IMR-90 (cell line): ENCODE measurements at regions not wholly inside any gene's neighbourhood (a gene's known extent, or its start where the extent isn't known, plus 50 kb on each side); places are given as distances from the start of the nearest gene placed in this dataset.

ENCODE experiments used
- ATAC-seq: fragments of 200-7000 bp; cut with Tn5 transposase; 2 replicates; pipeline ENCODE4 v1.9.1; 2020; ENCODE audit warnings: low read depth, mild to moderate bottlenecking, moderate library complexity
- BruUV-seq: library from RNA; stranded (reverse); fragments of 400-500 nt; replicated peaks from 2 replicates; lab custom pipeline; 2021; lab: Mats Ljungman, UMichigan
- CTCF ChIA-PET: fragments of 300-600 bp; formaldehyde crosslinking; extraction: SDS; loops from one replicate; lab custom pipeline; 2021; ENCODE audit warnings: antibody characterized with exemption; lab: Yijun Ruan, JAX
- POLR2A ChIA-PET: fragments of 300-600 bp; sonication (Branson Sonifier 250); formaldehyde crosslinking; loops from one replicate; lab custom pipeline; 2022; ENCODE audit warnings: antibody characterized with exemption; ENCODE audit not compliant: unreplicated experiment; lab: Charles Lee
- DNase-seq: peaks from one replicate; pipeline ENCODE4 v3.0.0; 2013
- H2AFZ ChIP-seq: replicated peaks from 2 replicates; pipeline ENCODE3; 2013; ENCODE audit warnings: low read length, mild to moderate bottlenecking; ENCODE audit not compliant: poor library complexity
- H2AK5ac ChIP-seq: 2 replicates; pipeline ENCODE4 v1.6.1; 2013; ENCODE audit warnings: low read depth, low read length, inconsistent platforms
- H2AK9ac ChIP-seq: replicated peaks from 2 replicates; pipeline ENCODE3; 2013; ENCODE audit warnings: mild to moderate bottlenecking, low read depth, low read length, moderate library complexity; ENCODE audit not compliant: poor library complexity
- H2BK120ac ChIP-seq: 2 replicates; pipeline ENCODE4 v1.6.1; 2013; ENCODE audit warnings: low read depth, low read length, inconsistent platforms
- H2BK15ac ChIP-seq: 3 replicates; pipeline ENCODE4 v1.6.1; 2013; ENCODE audit warnings: low read depth, low read length, inconsistent platforms
- H2BK20ac ChIP-seq: 2 replicates; pipeline ENCODE4 v1.6.1; 2013; ENCODE audit warnings: low read depth, mild to moderate bottlenecking, inconsistent platforms, low read length, moderate library complexity
- H2BK5ac ChIP-seq: 2 replicates; pipeline ENCODE4 v1.6.1; 2013; ENCODE audit warnings: mild to moderate bottlenecking, low read depth, low read length, inconsistent platforms; ENCODE audit not compliant: poor library complexity, severe bottlenecking
- H3K14ac ChIP-seq: replicated peaks from 2 replicates; pipeline ENCODE4 v1.6.1; 2013; ENCODE audit warnings: low read depth, low read length, inconsistent platforms
- H3K18ac ChIP-seq: 2 replicates; pipeline ENCODE4 v1.6.1; 2013; ENCODE audit warnings: low read depth, low read length, control low read depth
- H3K23ac ChIP-seq: 2 replicates; pipeline ENCODE4 v1.6.1; 2013; ENCODE audit warnings: low read depth, low read length, inconsistent platforms
- H3K27ac ChIP-seq: 2 replicates; pipeline ENCODE4 v1.5.1; 2013; ENCODE audit warnings: mild to moderate bottlenecking, control low read depth, low read length; ENCODE audit not compliant: insufficient read depth
- H3K27me3 ChIP-seq: 2 replicates; pipeline ENCODE4 v1.6.1; 2013; ENCODE audit warnings: low read length; ENCODE audit not compliant: control insufficient read depth, insufficient read depth
- H3K36me3 ChIP-seq: 2 replicates; pipeline ENCODE4 v1.6.1; 2013; ENCODE audit warnings: low read length, mixed read lengths; ENCODE audit not compliant: control insufficient read depth, insufficient read depth
- H3K4ac ChIP-seq: 2 replicates; pipeline ENCODE4 v1.6.1; 2013; ENCODE audit warnings: low read depth, low read length, inconsistent platforms
- H3K4me1 ChIP-seq: 2 replicates; pipeline ENCODE4 v1.6.1; 2013; ENCODE audit warnings: low read length, mixed read lengths; ENCODE audit not compliant: control insufficient read depth, insufficient read depth
- H3K4me2 ChIP-seq: 2 replicates; pipeline ENCODE4 v1.6.1; 2013; ENCODE audit warnings: low read depth, mild to moderate bottlenecking, control low read depth, low read length, moderate library complexity
- H3K4me3 ChIP-seq: 2 replicates; pipeline ENCODE4 v1.5.1; 2013; ENCODE audit warnings: low read depth, mild to moderate bottlenecking, control low read depth, low read length, moderate library complexity; ENCODE audit not compliant: insufficient read depth
- H3K56ac ChIP-seq: 2 replicates; pipeline ENCODE4 v1.6.1; 2013; ENCODE audit warnings: low read length, inconsistent platforms; ENCODE audit not compliant: insufficient read depth; ENCODE audit errors: extremely low read depth
- H3K79me1 ChIP-seq, 2 experiments: 2 replicates each; pipeline ENCODE4 v1.6.1; 2013; ENCODE audit warnings: low read length in 2 of 2, inconsistent platforms in 1 of 2, low read depth in 1 of 2
- H3K9ac ChIP-seq: 2 replicates; pipeline ENCODE4 v1.6.1; 2013; ENCODE audit warnings: low read depth, low read length, control low read depth
- H3K9me1 ChIP-seq: 2 replicates; pipeline ENCODE4 v1.6.1; 2013; ENCODE audit warnings: low read length, inconsistent platforms; ENCODE audit not compliant: insufficient read depth
- H3K9me3 ChIP-seq: 2 replicates; pipeline ENCODE4 v1.6.1; 2013; ENCODE audit warnings: low read length; ENCODE audit not compliant: control insufficient read depth, insufficient read depth
- H4K20me1 ChIP-seq: 2 replicates; pipeline ENCODE4 v1.6.1; 2013; ENCODE audit warnings: low read length, inconsistent platforms; ENCODE audit not compliant: insufficient read depth
- H4K5ac ChIP-seq: 2 replicates; pipeline ENCODE4 v1.6.1; 2013; ENCODE audit warnings: mild to moderate bottlenecking, low read depth, low read length, control low read depth
- H4K8ac ChIP-seq, 2 experiments: 2 replicates each; pipeline ENCODE4 v1.6.1; 2013; ENCODE audit warnings: low read depth in 2 of 2, low read length in 2 of 2, control low read depth in 1 of 2, inconsistent platforms in 1 of 2
- H4K91ac ChIP-seq: 2 replicates; pipeline ENCODE4 v1.6.1; 2013; ENCODE audit warnings: low read depth, low read length, inconsistent platforms; ENCODE audit not compliant: insufficient read depth
- BHLHE40 ChIP-seq: fragments of 150-350 bp; IDR thresholded peaks from 2 replicates; pipeline ENCODE4 v1.6.1; 2016; ENCODE audit warnings: mild to moderate bottlenecking, low read depth, low read length
- CEBPB ChIP-seq: IDR thresholded peaks from 2 replicates; pipeline ENCODE4 v1.6.1; 2012; ENCODE audit warnings: low read depth, low read length, improper control_type of control experiment
- CHD1 ChIP-seq: IDR thresholded peaks from 2 replicates; pipeline ENCODE4 v1.6.1; 2012; ENCODE audit warnings: low read depth, low read length, improper control_type of control experiment
- CTCF ChIP-seq: conservative IDR thresholded peaks from 2 replicates; pipeline ENCODE4 v1.5.1; 2012; ENCODE audit warnings: mild to moderate bottlenecking, low read depth, low read length, improper control_type of control experiment
- FOS ChIP-seq: fragments of 150-350 bp; IDR thresholded peaks from 2 replicates; pipeline ENCODE4 v1.6.1; 2016; ENCODE audit warnings: low read depth, low read length
- MAFK ChIP-seq: IDR thresholded peaks from 2 replicates; pipeline ENCODE4 v1.6.1; 2012; ENCODE audit warnings: low read depth, low read length, improper control_type of control experiment
- MAZ ChIP-seq: IDR thresholded peaks from 2 replicates; pipeline ENCODE4 v1.6.1; 2012; ENCODE audit warnings: low read depth, mild to moderate bottlenecking, low read length, improper control_type of control experiment, moderate library complexity, borderline replicate concordance
- MXI1 ChIP-seq: IDR thresholded peaks from 2 replicates; pipeline ENCODE4 v1.6.1; 2012; ENCODE audit warnings: low read depth, mild to moderate bottlenecking, low read length, moderate library complexity, borderline replicate concordance
- NFE2L2 ChIP-seq: fragments of 150-350 bp; IDR thresholded peaks from 2 replicates; pipeline ENCODE4 v1.6.1; 2016; ENCODE audit warnings: low read depth, mild to moderate bottlenecking, low read length
- POLR2A ChIP-seq: IDR thresholded peaks from 2 replicates; pipeline ENCODE4 v1.6.1; 2012; ENCODE audit warnings: mild to moderate bottlenecking, low read depth, low read length
- RAD21 ChIP-seq: IDR thresholded peaks from 2 replicates; pipeline ENCODE4 v1.6.1; 2012; ENCODE audit warnings: low read length, improper control_type of control experiment
- RCOR1 ChIP-seq: IDR thresholded peaks from 2 replicates; pipeline ENCODE4 v1.6.1; 2012; ENCODE audit warnings: mild to moderate bottlenecking, low read length, improper control_type of control experiment; ENCODE audit not compliant: insufficient replicate concordance
- RFX5 ChIP-seq: IDR thresholded peaks from 2 replicates; pipeline ENCODE4 v1.8.0; 2012; ENCODE audit warnings: low read depth, mild to moderate bottlenecking, low read length, moderate library complexity
- SMC3 ChIP-seq: fragments of 150-350 bp; IDR thresholded peaks from 2 replicates; pipeline ENCODE4 v1.6.1; 2016; ENCODE audit warnings: low read depth, mild to moderate bottlenecking, antibody characterized with exemption, low read length, moderate library complexity
- USF2 ChIP-seq: fragments of 150-350 bp; IDR thresholded peaks from 2 replicates; pipeline ENCODE4 v1.6.1; 2017; ENCODE audit warnings: mild to moderate bottlenecking, antibody characterized with exemption, low read length, low read depth
- WGBS, 2 experiments: methylation state at CpG; one replicate each; pipeline versions ENCODE4 v1.1.5 to v1.1.7; 2013; ENCODE audit warnings: missing lambda C conversion rate in 2 of 2; ENCODE audit not compliant: insufficient read length in 1 of 2; ENCODE audit errors: extremely low coverage in 2 of 2; 5-methylcytosine and 5-hydroxymethylcytosine counted together
- dilution Hi-C: fragments of 300-500 bp; cut with HindIII; formaldehyde crosslinking; loops from one replicate; pipeline ENCODE4 v1.14.3; 2018; ENCODE audit warnings: low sequenced_read_pairs; ENCODE audit not compliant: unreplicated experiment
- in situ Hi-C: fragments of 300-500 bp; cut with MboI; formaldehyde crosslinking; loops from 3 replicates; pipeline ENCODE4 v1.14.3; 2019; ENCODE audit warnings: low sequenced_read_pairs, inconsistent platforms, mixed read lengths
- intact Hi-C: fragments of 100-400 bp; cut with micrococcal nuclease; formaldehyde crosslinking; loops from 2 replicates; pipeline ENCODE4 v1.10.0; 2022

GRCh38 chr2:83162421-83162820 is 1296.7 kb downstream of the SUCLG1 start:
- no peak overlapping the region for H3K4me3 ChIP-seq
- H2AK9ac ChIP-seq, result no peak overlapping the region
- CTCF ChIA-PET, result no interaction called here
- H3K9me3 ChIP-seq, result no peaks in the 10 kb centered on the region
- no peaks in the 10 kb centered on the region for H3K9me1 ChIP-seq
- ATAC-seq (no peak), DNase-seq (no peak)
- H3K4me1 ChIP-seq, result no peaks in the 10 kb centered on the region
- no peak overlapping the region for H3K23ac ChIP-seq
- no peak overlapping the region for H2AK5ac ChIP-seq
- no peak overlapping the region for H2AFZ ChIP-seq
- H3K27ac ChIP-seq, result no peak overlapping the region
- dilution Hi-C loops (no loop called here), in situ Hi-C loops (no loop called here), intact Hi-C loops (no loop called here)
- no peaks in the 10 kb centered on the region for H3K79me1 ChIP-seq
- H3K4ac ChIP-seq, result no peak overlapping the region
- H3K56ac ChIP-seq, result no peak overlapping the region
- no CpG with 5 or more reads among the region's 3 CpGs for WGBS, 2 experiments
- no peak overlapping the region for H2BK20ac ChIP-seq
- H3K36me3 ChIP-seq, result no peaks in the 10 kb centered on the region
- no peak overlapping the region for H3K18ac ChIP-seq
- BruUV-seq, result no TSS peak
- TF ChIP-seq CTCF (no peak), RFX5 (no peak), CHD1 (no peak), RAD21 (no peak), USF2 (no peak), MXI1 (no peak), MAFK (no peak), CEBPB (no peak), BHLHE40 (no peak), FOS (no peak), SMC3 (no peak), NFE2L2 (no peak), POLR2A (no peak), RCOR1 (no peak), MAZ (no peak)
- no peaks in the 10 kb centered on the region for H3K27me3 ChIP-seq
- H3K4me2 ChIP-seq, result no peak overlapping the region
- H3K14ac ChIP-seq, result no peak overlapping the region
- H2BK120ac ChIP-seq, result no peak overlapping the region
- H4K20me1 ChIP-seq, result no peaks in the 10 kb centered on the region
- no peak overlapping the region for H4K5ac ChIP-seq
- H2BK5ac ChIP-seq, result no peak overlapping the region
- no peak overlapping the region for H3K9ac ChIP-seq
- H2BK15ac ChIP-seq, result no peak overlapping the region
- no peak overlapping the region for H4K91ac ChIP-seq
- POLR2A ChIA-PET, result no interaction called here
- no peak overlapping the region for H4K8ac ChIP-seq
